A549 (cell line): ENCODE measurements at regions not wholly inside any gene's neighbourhood (a gene's known extent, or its start where the extent isn't known, plus 50 kb on each side); places are given as distances from the start of the nearest gene placed in this dataset.
A peak's percentile ranks its signal among the peaks of the same experiment; 100 is the strongest.

Experiments used
- ATAC-seq, 2 experiments: fragments of 200-7000 bp in 1 of 2; fragments of >200 bp in 1 of 2; cut with Nextera tagmentation in 1 of 2; cut with Tn5 transposase in 1 of 2; 3 replicates each; pipeline versions ENCODE4 v1.8.0 to v1.9.1; 2018 to 2020; ENCODE audit warnings: mild to moderate bottlenecking in 1 of 2, moderate library complexity in 1 of 2
- CTCF ChIA-PET: fragments of 300-600 bp; sonication (Branson Sonifier 250); formaldehyde crosslinking; extraction: SDS; loops from one replicate; lab custom pipeline; 2021; ENCODE audit warnings: antibody characterized with exemption, inconsistent platforms; lab: Yijun Ruan, JAX
- POLR2A ChIA-PET: fragments of 350-600 bp; formaldehyde crosslinking; extraction: SDS; loops from one replicate; lab custom pipeline; 2021; ENCODE audit warnings: antibody characterized with exemption, inconsistent platforms; lab: Yijun Ruan, JAX
- DNase-seq, 2 experiments: peaks; one replicate each; pipeline versions ENCODE4 v3.0.0 to v3.0.0-alpha.2; 2011 to 2016; ENCODE audit warnings: low read depth in 1 of 2, low spot score in 1 of 2
- FAIRE-seq: peaks from 2 replicates; lab custom pipeline; 2011; peaks lifted over from hg19 to GRCh38; lab: Jason Lieb, UNC
- H3K27ac ChIP-seq, 2 experiments: fragments of >200 bp; sonication (Bioruptor Twin); formaldehyde crosslinking; 3 replicates each; pipeline ENCODE4 v1.5.1; 2016 to 2017
- H3K4me1 ChIP-seq: fragments of >200 bp; sonication (Bioruptor Twin); formaldehyde crosslinking; 3 replicates; pipeline ENCODE4 v1.6.1; 2016
- H3K4me2 ChIP-seq: fragments of >200 bp; sonication (Bioruptor Twin); formaldehyde crosslinking; 3 replicates; pipeline ENCODE4 v1.6.1; 2016
- H3K4me3 ChIP-seq: fragments of >200 bp; sonication (Bioruptor Twin); formaldehyde crosslinking; 3 replicates; pipeline ENCODE4 v1.5.1; 2016
- H3K9me3 ChIP-seq: fragments of >200 bp; sonication (Bioruptor Twin); formaldehyde crosslinking; 3 replicates; pipeline ENCODE4 v1.6.1; 2016
- CBX8 ChIP-seq: fragments of 200-600 bp; sonication (generic); IDR thresholded peaks from 2 replicates; pipeline ENCODE4 v1.6.1; 2016
- CEBPB ChIP-seq, 2 experiments: fragments of >200 bp in 1 of 2; sonication (Bioruptor Twin) in 1 of 2; formaldehyde crosslinking in 1 of 2; IDR thresholded peaks; 2 replicates each; pipeline ENCODE4 v1.6.1; 2012 to 2016
- CHD2 ChIP-seq: fragments of 150-350 bp; IDR thresholded peaks from 2 replicates; pipeline ENCODE4 v1.6.1; 2014; ENCODE audit warnings: low read length; ENCODE audit not compliant: partially characterized antibody
- EHMT2 ChIP-seq: fragments of 200-600 bp; sonication (generic); IDR thresholded peaks from 2 replicates; pipeline ENCODE4 v1.6.1; 2016; ENCODE audit warnings: antibody characterized with exemption, low read depth, mild to moderate bottlenecking, moderate library complexity
- ESRRA ChIP-seq: fragments of 150-350 bp; IDR thresholded peaks from 2 replicates; pipeline ENCODE4 v1.6.1; 2014; ENCODE audit warnings: mild to moderate bottlenecking, low read length, borderline replicate concordance
- FOSL2 ChIP-seq, 2 experiments: fragments of 450-650 bp in 1 of 2; fragments of >200 bp in 1 of 2; sonication (Bioruptor Twin) in 1 of 2; formaldehyde crosslinking; IDR thresholded peaks; 2 replicates each; pipeline versions ENCODE4 v1.5.0 to v1.6.1; 2016 to 2020; ENCODE audit warnings: mild to moderate bottlenecking in 1 of 2, moderate library complexity in 1 of 2
- HDAC2 ChIP-seq: fragments of 200-600 bp; sonication (generic); IDR thresholded peaks from 2 replicates; pipeline ENCODE4 v1.6.1; 2016
- HEYL ChIP-seq: fragments of 250-450 bp; sonication (Bioruptor Pico); IDR thresholded peaks from 2 replicates; pipeline ENCODE4 v1.8.0; 2021; ENCODE audit warnings: mild to moderate bottlenecking, moderate library complexity
- KDM1A ChIP-seq: fragments of 200-600 bp; sonication (generic); IDR thresholded peaks from 2 replicates; pipeline ENCODE4 v1.6.1; 2016; ENCODE audit warnings: low read depth, mild to moderate bottlenecking
- MAFK ChIP-seq: fragments of 450-650 bp; IDR thresholded peaks from 2 replicates; pipeline ENCODE4 v1.6.1; 2014; ENCODE audit not compliant: partially characterized antibody
- MYC ChIP-seq: IDR thresholded peaks from 2 replicates; pipeline ENCODE4 v1.6.1; 2012; ENCODE audit warnings: mild to moderate bottlenecking, inconsistent platforms, low read length, improper control_type of control experiment, borderline replicate concordance
- NR3C1 ChIP-seq: fragments of >200 bp; sonication (Bioruptor Twin); formaldehyde crosslinking; IDR thresholded peaks from 3 replicates; pipeline ENCODE4 v1.6.1; 2017
- RARB ChIP-seq: fragments of 250-450 bp; sonication (Bioruptor Pico); IDR thresholded peaks from 2 replicates; pipeline ENCODE4 v1.8.0; 2021; ENCODE audit warnings: mild to moderate bottlenecking, moderate library complexity
- ZC3H11A ChIP-seq: fragments of 450-650 bp; IDR thresholded peaks from 2 replicates; pipeline ENCODE4 v1.6.1; 2014; ENCODE audit warnings: antibody characterized with exemption, mild to moderate bottlenecking
- ZNF302 ChIP-seq: fragments of 250-450 bp; sonication (Bioruptor Pico); IDR thresholded peaks from 2 replicates; pipeline ENCODE4 v1.9.0; 2021; ENCODE audit warnings: inconsistent platforms, mild to moderate bottlenecking, moderate library complexity
- WGBS: methylation state at CpG from one replicate; pipeline ENCODE4 v1.1.6; 2017; ENCODE audit errors: missing lambda C conversion rate; 5-methylcytosine and 5-hydroxymethylcytosine counted together
- TF ChIP-seq, protein P1 (sequence below): IDR thresholded peaks from 2 replicates; pipeline ENCODE4 v1.6.1; 2012; ENCODE audit warnings: low read depth, borderline replicate concordance

DNA sequence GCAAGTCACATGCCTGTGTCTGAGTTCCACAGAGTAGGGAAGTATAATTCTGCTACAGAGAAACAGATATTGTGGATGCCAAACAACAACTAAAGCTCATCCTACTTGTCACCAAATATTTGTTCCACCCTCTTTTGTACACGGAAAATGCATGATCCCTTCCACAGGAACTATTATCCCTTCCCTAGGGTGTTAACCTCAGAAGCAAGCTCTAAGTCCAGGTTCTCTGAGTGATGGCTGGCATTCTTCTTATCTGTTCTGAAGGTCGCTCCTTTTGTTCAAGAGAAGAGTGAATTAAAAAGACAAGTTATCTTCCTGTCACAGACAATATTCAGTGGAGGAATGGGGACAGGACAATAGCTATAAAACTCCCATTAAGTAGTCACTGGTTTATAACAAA lies 460.1 kb upstream of the GCFC2 start:
- no peak for FAIRE-seq
- WGBS, result 11% methylated on average over 2 of the region's 2 CpGs
- DNase-seq, result no peak
- CTCF ChIA-PET, result no interaction called here
- Histone ChIP-seq H3K4me2 (no peak overlapping the region), H3K27ac (no peak overlapping the region), H3K4me3 (no peak overlapping the region), H3K4me1 (no peaks in the 10 kb centered on the region), H3K9me3 (peaks cover 3% of the 10 kb centered on the region; the same call in 1 of the 3 replicates)
- POLR2A ChIA-PET, result no interaction called here
- ATAC-seq, result no peak
- TF ChIP-seq MYC (no peak), CHD2 (no peak)

DNA sequence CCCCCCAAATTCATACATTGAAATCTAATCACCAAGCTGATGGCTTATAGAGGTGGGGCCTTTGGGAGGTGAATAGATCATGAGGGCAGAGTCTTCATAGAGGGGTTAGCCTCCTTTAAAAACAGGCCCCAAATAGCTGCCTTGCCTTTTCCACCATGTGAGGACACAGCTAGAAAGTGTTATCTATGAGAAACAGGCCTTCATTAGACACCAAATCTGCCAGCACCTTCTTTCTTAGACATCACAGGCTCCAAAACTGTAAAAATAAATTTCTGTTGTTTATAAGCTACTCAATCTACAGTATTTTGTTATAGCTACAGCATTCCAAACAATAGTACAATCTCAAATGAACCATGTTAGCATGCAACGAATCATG lies 459.3 kb upstream of the GCFC2 start:
- POLR2A ChIA-PET, result no interaction called here
- H3K4me2 ChIP-seq, result no peak overlapping the region

GRCh38 chr2:76169276-76170008 lies 458.7 kb upstream of the GCFC2 start:
- DNase-seq (no peak), ATAC-seq (no peak), FAIRE-seq (no peak)
- no peak overlapping the region for H3K4me2 ChIP-seq
- peaks cover 3% of the 10 kb centered on the region; the same call in 1 of the 3 replicates for H3K9me3 ChIP-seq
- ChIA-PET CTCF (no interaction called here), POLR2A (no interaction called here)
- no peak overlapping the region for H3K27ac ChIP-seq
- H3K4me1 ChIP-seq, result no peaks in the 10 kb centered on the region
- H3K4me3 ChIP-seq, result no peak overlapping the region
- TF ChIP-seq ESRRA, result no peak
- 8% methylated on average over 2 of the region's 2 CpGs for WGBS

More for the DNA sequence above, 459.3 kb upstream of the GCFC2 start:
- H3K4me1 ChIP-seq, result no peaks in the 10 kb centered on the region
- CTCF ChIA-PET, result no interaction called here
- no peak overlapping the region for H3K27ac ChIP-seq
- no peak for FAIRE-seq
- no peak overlapping the region for H3K4me3 ChIP-seq
- H3K9me3 ChIP-seq, result peaks cover 3% of the 10 kb centered on the region; the same call in 1 of the 3 replicates
- DNase-seq, result no peak
- 7% methylated on average over 1 of the region's 1 CpG for WGBS
- no peak for ATAC-seq
- no peak for TF ChIP-seq NR3C1
- no peak for TF ChIP-seq MYC
- no peak for TF ChIP-seq KDM1A
- TF ChIP-seq EHMT2, result no peak
- TF ChIP-seq, protein P1, sequence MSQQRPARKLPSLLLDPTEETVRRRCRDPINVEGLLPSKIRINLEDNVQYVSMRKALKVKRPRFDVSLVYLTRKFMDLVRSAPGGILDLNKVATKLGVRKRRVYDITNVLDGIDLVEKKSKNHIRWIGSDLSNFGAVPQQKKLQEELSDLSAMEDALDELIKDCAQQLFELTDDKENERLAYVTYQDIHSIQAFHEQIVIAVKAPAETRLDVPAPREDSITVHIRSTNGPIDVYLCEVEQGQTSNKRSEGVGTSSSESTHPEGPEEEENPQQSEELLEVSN, result no peak
- no peak for TF ChIP-seq ZC3H11A
- TF ChIP-seq CBX8, result no peak
- no peak for TF ChIP-seq HEYL (CRISPR knock-in tag)
- no peak for TF ChIP-seq HDAC2

- WGBS, result 39% methylated on average over 4 of the region's 4 CpGs
- no peak overlapping the region for H3K27ac ChIP-seq
- POLR2A ChIA-PET, result no interaction called here
- FAIRE-seq, result no peak
- H3K4me2 ChIP-seq, result no peak overlapping the region
- ATAC-seq, result no peak
- TF ChIP-seq CEBPB (IDR thresholded peaks at IDR 0.05), result no peak
- TF ChIP-seq RARB (CRISPR knock-in tag), result no peak
- TF ChIP-seq MAFK, result no peak
- no peak for TF ChIP-seq ZNF302
- TF ChIP-seq CBX8, result no peak
- no peak for TF ChIP-seq FOSL2 (IDR thresholded peaks at IDR 0.05)
- no peak for TF ChIP-seq FOSL2 (CRISPR knock-in tag; IDR thresholded peaks at IDR 0.05)
- CTCF ChIA-PET, result no interaction called here
- H3K4me3 ChIP-seq, result no peak overlapping the region
- no peak for DNase-seq
- H3K9me3 ChIP-seq, result no peaks in the 10 kb centered on the region
- peaks cover 4% of the 10 kb centered on the region; the same call in 1 of the 3 replicates for H3K4me1 ChIP-seq
These were observed 453.1 kb upstream of the GCFC2 start for GRCh38 chr2:76163860-76164259.

- DNase-seq (no peak), FAIRE-seq (no peak), ATAC-seq (no peak)
- TF ChIP-seq MAFK (peak; percentile 73), ZC3H11A (no peak)
- CTCF ChIA-PET, result no interaction called here
- no peak overlapping the region for H3K27ac ChIP-seq
- no peak overlapping the region for H3K4me3 ChIP-seq
- H3K4me2 ChIP-seq, result no peak overlapping the region
- WGBS, result 47% methylated on average over 3 of the region's 3 CpGs
- POLR2A ChIA-PET, result no interaction called here
- H3K4me1 ChIP-seq, result peaks cover 4% of the 10 kb centered on the region; the same call in 1 of the 3 replicates
- H3K9me3 ChIP-seq, result no peaks in the 10 kb centered on the region
These were observed 450.0 kb upstream of the GCFC2 start for GRCh38 chr2:76160670-76161069.
